ENCODE measurements at regions not wholly inside any gene's neighbourhood (a gene's known extent, or its start where the extent isn't known, plus 50 kb on each side); places are given as distances from the start of the nearest gene placed in this dataset.

DNA sequence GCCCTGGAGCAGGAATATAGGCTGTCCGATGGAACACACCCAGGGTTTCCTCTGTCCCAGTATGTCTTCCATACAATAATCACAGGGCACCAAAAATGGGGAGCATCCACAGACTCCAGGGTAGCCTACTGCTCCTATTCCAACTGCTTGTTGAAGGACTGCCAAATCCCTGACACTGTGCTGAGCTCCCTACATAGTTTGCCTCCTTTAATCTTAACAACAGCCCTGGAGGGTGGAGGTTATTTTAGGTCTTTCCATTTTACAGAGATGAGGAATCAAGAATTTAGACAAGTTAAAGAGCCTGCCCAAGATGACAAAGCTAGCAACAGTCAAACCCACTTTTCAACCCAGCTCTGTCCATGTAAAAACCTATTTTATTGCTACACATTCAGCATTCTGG lies 790.4 kb downstream of the DIAPH3 start:
- H3K79me2 ChIP-seq (ENCODE audit: insufficient read depth, low read length), result no peaks in the 10 kb centered on the region
- H3K27ac Mint-ChIP-seq, result no peak overlapping the region

More for the DNA sequence above, 790.4 kb downstream of the DIAPH3 start:
- Histone ChIP-seq H2BK15ac (ENCODE audit: low read depth, low read length) (no peak overlapping the region), H4K91ac (ENCODE audit: insufficient read length, low read depth, low read length) (no peak overlapping the region), H2BK120ac (ENCODE audit: low read depth, low read length, poor library complexity, severe bottlenecking) (no peak overlapping the region), H2BK5ac (ENCODE audit: insufficient read length, low read length) (no peak overlapping the region), H3K27ac (ENCODE audit: insufficient read length, low read depth, low read length) (no peak overlapping the region), H3T11ph (ENCODE audit: low read length) (no peak overlapping the region), H2AK5ac (ENCODE audit: insufficient read length, low read length) (no peak overlapping the region), H3K9me3 (ENCODE audit: control insufficient read depth, low read depth, low read length) (no peaks in the 10 kb centered on the region), H3K14ac (ENCODE audit: insufficient read depth, low read length) (no peak overlapping the region), H4K8ac (replicated peaks; ENCODE audit: insufficient read length, low read depth, low read length) (no peak overlapping the region), H2AFZ (ENCODE audit: low read length) (no peak overlapping the region), H3K23me2 (ENCODE audit: insufficient read length, low read depth, low read length, poor library complexity, severe bottlenecking) (no peaks in the 10 kb centered on the region), H3K4me2 (ENCODE audit: insufficient read depth, insufficient read length, low read length) (no peak overlapping the region), H3K4ac (ENCODE audit: low read depth, low read length) (no peak overlapping the region), H3K9ac (ENCODE audit: extremely low read depth, insufficient read length, low read length) (no peak overlapping the region), H4K20me1 (ENCODE audit: control insufficient read depth, insufficient read depth, insufficient read length) (no peaks in the 10 kb centered on the region), H3K27me3 (ENCODE audit: insufficient read depth, low read length) (no peaks in the 10 kb centered on the region), H3K79me1 (ENCODE audit: insufficient read depth, low read depth, low read length, poor library complexity, severe bottlenecking) (no peaks in the 10 kb centered on the region), H3K18ac (ENCODE audit: insufficient read length, low read depth, low read length) (no peak overlapping the region), H3K4me1 (ENCODE audit: insufficient read depth, low read length) (peaks cover 4% of the 10 kb centered on the region; the same call in 1 of the 2 replicates), H3K23ac (ENCODE audit: insufficient read length, low read depth, low read length) (no peak overlapping the region), H2BK12ac (ENCODE audit: insufficient read length, low read depth, low read length) (no peak overlapping the region), H2BK20ac (ENCODE audit: low read depth, low read length, poor library complexity, severe bottlenecking) (no peak overlapping the region), H3K56ac (ENCODE audit: insufficient read length, low read depth, low read length) (no peak overlapping the region), H4K5ac (ENCODE audit: insufficient read length, low read depth, low read length) (no peak overlapping the region)
- Mint-ChIP-seq H3K36me3 (ENCODE audit: insufficient read depth in 1 of 3, low read depth in 3 of 3) (peaks cover 0 to 8% (median 1%) of the 10 kb centered on the region in 3 experiments; a peak in 2 of 7 replicates), H3K4me1 (peaks cover 15 to 19% of the 10 kb centered on the region in 2 experiments), H3K9me3 (peaks cover 0 to 4% of the 10 kb centered on the region in 2 experiments; a peak in 1 of 5 replicates), H3K4me3 (no peak overlapping the region), H3K27me3 (ENCODE audit: low read depth) (no peaks in the 10 kb centered on the region; the same call in 1 of the 2 replicates)
- no CpG with 5 or more reads among the region's 1 CpG for WGBS (ENCODE audit: extremely low coverage, insufficient read length, low lambda C conversion rate)
- TF ChIP-seq CTCF (conservative IDR thresholded peaks at IDR 0.05), result no peak
- DNase-seq, result no peak
